ENCODE measurements at regions not wholly inside any gene's neighbourhood (a gene's known extent, or its start where the extent isn't known, plus 50 kb on each side); places are given as distances from the start of the nearest gene placed in this dataset.

DNA sequence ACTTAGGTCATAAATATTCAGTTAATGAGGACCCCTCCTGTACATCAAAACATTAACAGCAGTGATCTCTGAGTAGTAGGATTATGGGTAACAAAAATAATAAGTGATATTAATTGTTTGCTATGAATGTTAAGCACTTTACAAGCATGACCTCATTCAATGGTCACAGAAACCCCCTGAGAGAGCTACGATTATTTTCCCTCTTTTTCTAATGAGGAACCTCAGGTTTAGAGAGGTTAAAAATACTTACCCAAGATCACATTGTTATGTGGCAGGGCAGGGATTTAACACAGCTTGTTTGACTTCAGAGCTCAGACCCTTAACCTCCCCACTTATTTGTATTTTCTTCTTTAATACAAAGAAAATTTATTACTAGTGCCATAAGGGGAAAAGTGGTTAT lies 228.2 kb downstream of the TBL1XR1 start:
- no peak for DNase-seq (ENCODE audit: low spot score)

DNA sequence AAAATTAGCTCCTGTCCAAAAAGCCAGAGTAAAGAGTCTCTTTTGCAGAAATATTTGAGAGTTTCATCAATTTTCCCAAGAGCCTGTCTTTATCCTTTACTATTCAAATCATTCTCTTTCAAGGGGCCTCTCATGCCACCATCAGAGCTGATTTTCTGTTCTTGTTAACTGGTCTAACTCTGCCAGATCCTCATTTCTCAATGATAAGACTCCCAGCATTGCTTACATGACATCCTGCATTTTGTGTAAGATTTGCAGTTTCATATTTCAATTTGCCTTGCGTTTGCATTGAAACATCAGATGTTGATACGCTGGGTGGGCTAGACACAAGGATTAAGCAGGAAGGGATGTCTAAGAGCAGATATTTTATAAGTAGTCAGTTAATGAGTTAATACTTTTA lies 228.7 kb downstream of the TBL1XR1 start:
- no peak for DNase-seq (ENCODE audit: low spot score)

DNA sequence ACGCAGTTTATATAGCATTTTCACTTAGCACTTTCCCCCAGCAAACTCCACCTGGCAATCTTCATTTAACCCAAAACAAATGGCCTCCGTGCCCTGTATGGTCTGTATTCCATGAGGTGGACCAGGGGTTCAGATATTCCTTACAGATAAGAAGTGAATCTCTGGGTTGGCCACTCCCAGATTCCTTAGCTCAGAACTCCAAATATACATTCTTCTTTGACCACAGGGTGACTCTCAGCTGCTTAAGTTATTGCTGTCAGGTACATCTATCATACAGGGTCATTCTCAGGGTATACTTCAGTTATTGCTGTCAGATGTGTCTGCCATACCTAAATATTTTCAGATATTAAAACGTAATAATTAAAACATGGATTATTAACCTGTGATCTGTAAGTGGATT lies 229.8 kb downstream of the TBL1XR1 start:
- DNase-seq (ENCODE audit: low spot score) = no peak

- no peak for DNase-seq (ENCODE audit: low spot score)
Observed at GRCh38 chr3:176964661-176965060, 232.6 kb downstream of the TBL1XR1 start.

GRCh38 chr3:176961916-176962315 lies 235.4 kb downstream of the TBL1XR1 start:
- peak; percentile 19 for DNase-seq (ENCODE audit: low spot score)

DNA sequence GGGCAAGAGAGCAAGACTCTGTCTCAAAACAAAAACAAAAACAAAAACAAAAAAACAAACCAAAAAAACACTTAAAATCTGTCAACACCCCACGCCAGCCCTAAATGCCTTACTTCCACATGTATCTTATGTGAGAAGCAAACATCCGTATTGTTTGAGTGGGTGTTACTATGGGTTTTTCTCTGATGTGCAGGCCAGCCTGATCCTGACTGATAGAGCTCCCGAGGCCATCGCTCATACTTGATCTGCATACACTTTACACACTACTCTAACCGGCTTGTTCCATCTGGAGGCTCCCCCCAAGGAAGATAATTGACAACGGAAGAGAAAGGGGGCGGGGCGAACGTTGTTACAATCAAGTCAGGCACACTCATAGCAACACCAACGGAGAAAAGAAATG lies 237.4 kb downstream of the TBL1XR1 start:
- DNase-seq (ENCODE audit: low spot score) = no peak

GRCh38 chr3:176958560-176958959 lies 238.7 kb downstream of the TBL1XR1 start:
- no peak for DNase-seq (ENCODE audit: low spot score)

DNA sequence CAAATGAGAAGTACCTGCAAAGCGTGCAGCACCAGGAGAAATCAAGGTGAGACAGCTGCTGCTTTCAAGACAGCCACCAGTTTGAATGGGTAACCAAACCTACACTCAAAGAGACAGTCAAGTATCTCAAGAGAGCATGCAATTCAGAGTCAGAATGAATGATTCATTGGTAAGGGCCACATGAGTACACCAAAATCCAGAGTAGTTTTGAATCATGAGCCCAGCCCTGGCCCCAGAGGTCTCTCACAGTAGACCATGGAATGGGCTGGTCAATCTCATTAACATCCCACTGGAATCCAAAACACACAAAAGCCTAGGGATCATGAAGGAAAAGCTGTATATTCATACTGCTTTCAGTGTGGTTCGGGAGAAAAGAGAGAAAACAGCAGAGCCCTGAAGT lies 242.8 kb downstream of the TBL1XR1 start:
- no peak for DNase-seq (ENCODE audit: low spot score)

- no peak for DNase-seq (ENCODE audit: low spot score)
Observed at GRCh38 chr3:176953106-176954060, 243.9 kb downstream of the TBL1XR1 start.

DNA sequence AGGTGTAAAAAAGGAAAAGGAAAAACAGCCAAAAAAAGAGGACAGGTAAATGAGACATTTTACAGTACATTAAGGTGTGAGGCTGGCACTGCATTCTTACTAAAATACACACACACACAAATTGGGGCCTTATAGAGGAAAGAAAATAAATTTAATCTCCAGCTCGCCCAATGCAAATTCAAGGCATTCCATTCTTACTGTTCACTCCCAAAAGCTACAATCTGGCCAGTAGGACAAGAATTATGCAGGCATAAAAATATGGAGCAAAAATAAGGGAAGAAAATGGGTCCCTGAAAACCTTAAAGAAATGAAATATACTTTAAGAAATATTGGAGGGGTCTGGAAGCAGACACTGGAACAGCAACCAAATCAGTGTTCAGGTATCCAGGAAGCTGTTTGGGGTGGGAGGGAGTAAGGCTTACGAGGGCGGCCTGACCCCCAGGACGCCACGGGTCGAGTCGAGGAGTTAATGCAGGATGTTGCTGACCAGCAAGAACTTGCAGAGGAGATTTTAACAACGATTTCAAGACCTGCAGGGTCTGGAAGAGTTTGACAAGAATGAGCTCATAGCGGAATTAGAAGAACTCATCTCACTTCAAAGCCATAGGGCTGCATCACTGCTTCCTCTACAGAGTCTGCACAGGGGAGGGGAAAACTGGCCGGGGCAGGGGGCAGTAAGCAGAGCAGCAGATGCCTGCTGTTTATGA lies 245.5 kb downstream of the TBL1XR1 start:
- DNase-seq (ENCODE audit: low spot score) = no peak

DNA sequence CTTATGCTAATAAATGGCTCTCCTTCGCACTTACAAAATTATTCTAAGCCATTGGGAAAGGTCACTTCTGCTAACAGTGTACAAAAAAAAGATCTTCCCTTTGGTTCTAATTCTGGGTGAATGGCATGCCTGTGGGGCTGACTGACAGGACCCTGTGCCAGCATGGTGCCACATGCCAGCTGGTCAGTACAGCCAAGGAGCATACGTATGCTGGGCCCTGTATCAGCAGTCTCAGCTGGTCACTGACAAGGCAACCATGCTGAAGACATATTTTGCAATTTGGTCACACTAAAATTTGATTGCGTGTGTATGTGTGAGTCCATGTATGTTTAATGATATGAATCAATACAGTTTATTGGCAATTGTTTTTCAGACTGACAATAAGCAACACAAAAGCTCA lies 246.1 kb downstream of the TBL1XR1 start:
- DNase-seq (ENCODE audit: low spot score) = no peak

GRCh38 chr3:176950743-176951142 lies 246.5 kb downstream of the TBL1XR1 start:
- DNase-seq (ENCODE audit: low spot score) = peak; percentile 12

DNA sequence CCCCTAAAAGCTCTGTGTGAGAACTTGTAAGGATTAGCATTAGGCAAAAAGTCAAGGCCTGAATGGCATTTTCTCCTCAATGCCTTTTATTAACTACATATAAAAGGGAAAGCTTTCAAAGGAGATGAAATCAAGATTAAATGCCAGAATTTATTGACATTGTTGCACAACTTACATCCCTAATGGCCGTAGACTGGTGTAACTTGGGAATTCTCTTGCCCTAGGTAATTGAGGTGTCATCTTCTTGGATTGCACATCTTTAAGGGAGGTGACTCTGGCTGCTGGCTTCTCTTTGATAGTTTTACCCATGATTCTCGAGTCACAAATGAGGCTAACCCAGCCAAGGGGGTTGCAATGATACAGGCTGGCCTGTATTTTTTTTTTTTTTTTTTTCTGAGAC lies 249.1 kb downstream of the TBL1XR1 start:
- DNase-seq (ENCODE audit: low spot score) = no peak

GRCh38 chr3:176946202-176946601 lies 251.1 kb downstream of the TBL1XR1 start:
- no peak for DNase-seq (ENCODE audit: low spot score)

DNA sequence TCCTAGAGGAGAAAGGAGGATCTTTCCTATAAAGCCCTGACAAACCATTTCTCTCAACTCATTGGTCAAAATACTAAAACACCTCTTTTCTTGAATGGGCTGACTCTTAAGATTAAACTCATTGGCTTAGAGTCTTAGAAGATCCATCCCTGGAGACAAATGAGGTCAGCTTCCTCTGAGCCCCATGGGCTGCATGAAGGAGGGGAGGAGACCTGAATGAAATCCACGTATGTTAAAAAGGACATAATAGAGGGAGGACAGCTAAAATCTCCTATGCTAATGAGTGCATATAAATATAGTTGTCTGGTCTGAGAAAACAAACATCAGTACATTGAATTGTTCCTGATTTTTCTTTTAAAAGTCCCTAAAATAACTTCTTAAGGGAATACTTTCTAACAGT lies 255.0 kb downstream of the TBL1XR1 start:
- DNase-seq (ENCODE audit: low spot score) = no peak

DNA sequence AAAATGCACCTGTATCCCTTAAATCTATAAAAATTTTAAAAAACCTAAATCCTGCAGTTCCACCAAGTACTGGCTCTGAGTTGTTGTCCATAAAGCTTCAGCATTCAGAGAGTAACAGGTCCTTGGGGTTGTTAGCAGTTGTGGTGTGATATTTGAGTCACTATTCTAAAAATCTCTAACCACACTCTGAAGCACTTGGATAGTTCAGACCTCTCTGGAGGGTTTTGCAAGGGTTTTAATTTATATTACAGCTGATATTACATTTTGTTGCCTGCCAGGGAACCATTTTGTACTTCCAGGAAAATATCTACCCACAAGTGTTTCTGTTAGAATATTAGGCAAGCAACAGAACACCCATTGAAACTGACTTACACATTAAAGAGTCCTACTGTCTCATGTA lies 255.6 kb downstream of the TBL1XR1 start:
- DNase-seq (ENCODE audit: low spot score) = no peak

- DNase-seq (ENCODE audit: low spot score) = peak; percentile 73
Observed at GRCh38 chr3:176939022-176939817, 258.1 kb downstream of the TBL1XR1 start.

DNA sequence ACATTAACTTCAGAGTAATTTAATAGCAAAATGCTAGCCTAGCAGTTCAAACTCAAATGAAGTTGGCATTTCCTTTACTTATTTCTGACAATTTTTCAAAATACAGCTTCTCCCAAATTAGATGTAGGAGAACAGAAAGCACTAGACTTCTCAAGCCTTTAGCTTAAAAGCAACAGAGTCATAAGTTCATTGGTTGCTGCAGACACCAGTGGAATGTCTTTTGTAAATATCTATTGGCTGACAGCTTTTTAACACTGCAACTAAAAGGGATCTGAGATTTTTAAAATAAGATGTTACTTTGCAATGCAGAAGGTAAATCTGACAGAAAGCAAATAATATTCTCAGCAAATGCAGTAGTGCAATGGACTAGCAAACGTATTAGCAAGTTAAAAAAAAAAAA lies 259.3 kb downstream of the TBL1XR1 start:
- DNase-seq (ENCODE audit: low spot score) = no peak

DNA sequence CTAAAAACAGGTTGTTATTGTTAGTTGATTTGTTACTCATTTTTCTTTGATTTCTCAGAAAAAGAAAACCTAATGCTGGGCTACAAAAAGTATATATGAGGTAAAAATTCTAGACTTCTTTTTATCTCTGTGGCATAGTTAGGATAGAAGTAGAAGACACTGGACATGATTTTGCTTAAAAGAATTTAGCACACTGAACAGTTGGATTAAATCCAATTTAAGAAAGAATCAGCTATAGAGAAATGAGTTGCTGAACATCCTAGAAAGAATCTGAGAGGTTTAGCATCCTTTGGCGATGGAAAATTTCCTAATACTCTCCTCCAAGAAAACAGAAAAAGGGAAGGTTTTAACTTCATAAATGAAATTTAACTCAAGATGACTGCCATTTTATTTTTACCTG lies 259.7 kb downstream of the TBL1XR1 start:
- no peak for DNase-seq (ENCODE audit: low spot score)

GRCh38 chr3:176935194-176935888 lies 261.9 kb downstream of the TBL1XR1 start:
- no peak for DNase-seq (ENCODE audit: low spot score)

DNA sequence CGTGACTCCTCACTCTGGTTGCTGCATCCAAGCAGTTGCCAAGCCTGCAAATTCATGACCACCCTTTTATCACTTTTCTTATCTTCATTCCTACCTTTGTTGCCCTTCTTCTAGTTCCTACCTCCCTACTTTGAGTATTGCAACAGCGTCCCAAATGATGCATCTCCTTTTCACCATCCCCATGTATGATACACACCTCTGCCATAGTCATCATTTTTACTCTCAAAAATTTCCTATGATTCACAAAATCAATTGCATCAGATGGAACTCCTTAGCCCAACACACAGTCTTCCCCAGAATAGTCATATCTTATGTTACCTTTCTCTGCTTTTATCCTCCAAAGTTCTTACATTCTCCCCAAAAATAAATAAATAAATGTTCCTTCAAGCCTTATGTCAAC lies 262.6 kb downstream of the TBL1XR1 start:
- no peak for DNase-seq (ENCODE audit: low spot score)

DNA sequence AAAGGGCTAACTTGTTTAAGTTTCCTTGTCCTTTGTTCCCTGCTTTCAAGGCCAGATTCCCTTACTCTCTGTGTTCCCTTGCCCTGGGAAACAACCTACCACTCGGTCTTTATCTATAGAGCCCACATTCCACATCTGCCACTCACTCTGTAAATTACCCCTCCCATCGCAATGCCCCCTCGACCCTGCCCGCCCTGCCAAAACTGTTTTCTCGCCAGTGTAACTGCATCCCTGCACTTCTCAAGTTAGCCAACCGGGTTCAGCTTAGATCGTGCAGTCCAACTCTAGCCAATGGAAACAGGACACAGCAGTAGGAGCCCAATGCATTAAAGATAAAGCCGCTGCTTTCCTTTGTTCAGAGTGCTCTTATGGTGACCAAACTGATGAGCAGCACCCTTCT lies 263.6 kb downstream of the TBL1XR1 start:
- DNase-seq (ENCODE audit: low spot score) = no peak

Data from kidney capillary endothelial cell (primary cell).